GM19025 (cell line): ENCODE measurements at regions not wholly inside any gene's neighbourhood (a gene's known extent, or its start where the extent isn't known, plus 50 kb on each side); places are given as distances from the start of the nearest gene placed in this dataset.

ENCODE experiments used
- ATAC-seq: cut with Tn5 transposase; IDR thresholded peaks from one replicate; pipeline ENCODE4 v1.9.1; 2021; ENCODE audit warnings: mild to moderate bottlenecking, low read depth, moderate library complexity; ENCODE audit not compliant: unreplicated experiment

DNA sequence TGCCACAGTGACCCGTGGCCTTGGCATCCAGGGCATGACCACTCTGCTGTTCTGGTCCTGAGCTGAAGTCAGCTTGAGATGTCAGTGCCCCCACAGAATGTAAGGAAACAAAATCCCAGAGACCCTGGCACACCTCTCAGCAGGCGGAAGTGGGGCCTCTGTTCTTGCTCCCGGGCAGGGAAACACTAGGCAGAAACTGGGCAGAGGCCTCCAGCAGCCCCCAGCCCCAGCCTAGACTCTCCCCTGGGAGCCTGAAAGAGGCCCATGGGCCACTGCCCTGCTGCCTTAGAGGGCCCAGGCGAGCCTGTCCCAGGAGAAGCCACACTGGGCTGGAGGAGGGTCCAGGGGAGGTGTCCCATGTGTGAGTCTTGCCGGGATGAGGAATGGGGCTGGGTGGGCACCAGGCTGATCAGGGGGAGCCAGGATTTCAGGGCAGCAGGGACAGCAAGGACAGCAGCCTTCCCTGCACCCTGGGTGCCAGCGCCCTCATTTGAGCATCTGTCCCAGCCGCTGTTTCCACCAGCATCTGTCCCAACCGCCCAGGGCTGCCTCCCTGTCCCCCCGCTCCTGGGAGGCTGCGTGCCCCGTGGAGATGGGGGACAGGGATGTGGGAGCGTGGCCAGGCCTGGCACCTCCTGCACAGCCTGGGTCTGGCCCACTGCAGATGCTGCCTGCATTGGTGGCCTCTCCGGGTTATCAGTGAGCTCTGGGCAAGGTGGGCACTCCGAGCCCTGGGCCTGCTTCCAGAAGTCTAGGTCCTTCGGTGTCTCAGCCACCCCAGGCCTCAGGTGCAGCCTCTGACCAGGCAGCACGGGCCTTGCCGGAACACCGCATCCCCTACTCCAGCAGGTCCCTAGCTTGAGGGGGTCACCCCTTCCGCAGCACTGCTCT lies 1072.4 kb downstream of the BRD1 start:
- no peak for ATAC-seq

DNA sequence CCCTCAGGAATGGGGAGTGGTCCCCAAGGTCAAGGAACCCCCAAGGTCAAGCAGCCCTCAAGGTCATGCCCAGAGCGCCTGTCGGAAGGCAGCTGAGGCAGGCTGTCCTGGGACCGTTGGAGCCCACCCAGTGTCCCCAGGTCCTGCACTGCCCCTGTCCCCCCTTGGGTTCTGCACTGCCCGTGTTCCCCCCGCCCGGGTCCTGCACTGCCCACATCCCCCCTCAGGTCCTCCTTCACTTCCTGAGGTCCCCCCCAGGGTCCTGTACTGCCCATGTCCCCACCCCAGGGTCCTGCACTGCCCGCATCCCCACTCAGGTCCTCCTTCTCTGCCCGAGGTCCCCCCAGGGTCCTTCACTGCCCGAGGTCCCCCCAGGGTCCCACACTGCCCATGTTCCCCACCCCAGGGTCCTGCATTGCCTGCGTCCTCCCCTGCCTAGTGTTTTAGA lies 1073.0 kb downstream of the BRD1 start:
- no peak for ATAC-seq

DNA sequence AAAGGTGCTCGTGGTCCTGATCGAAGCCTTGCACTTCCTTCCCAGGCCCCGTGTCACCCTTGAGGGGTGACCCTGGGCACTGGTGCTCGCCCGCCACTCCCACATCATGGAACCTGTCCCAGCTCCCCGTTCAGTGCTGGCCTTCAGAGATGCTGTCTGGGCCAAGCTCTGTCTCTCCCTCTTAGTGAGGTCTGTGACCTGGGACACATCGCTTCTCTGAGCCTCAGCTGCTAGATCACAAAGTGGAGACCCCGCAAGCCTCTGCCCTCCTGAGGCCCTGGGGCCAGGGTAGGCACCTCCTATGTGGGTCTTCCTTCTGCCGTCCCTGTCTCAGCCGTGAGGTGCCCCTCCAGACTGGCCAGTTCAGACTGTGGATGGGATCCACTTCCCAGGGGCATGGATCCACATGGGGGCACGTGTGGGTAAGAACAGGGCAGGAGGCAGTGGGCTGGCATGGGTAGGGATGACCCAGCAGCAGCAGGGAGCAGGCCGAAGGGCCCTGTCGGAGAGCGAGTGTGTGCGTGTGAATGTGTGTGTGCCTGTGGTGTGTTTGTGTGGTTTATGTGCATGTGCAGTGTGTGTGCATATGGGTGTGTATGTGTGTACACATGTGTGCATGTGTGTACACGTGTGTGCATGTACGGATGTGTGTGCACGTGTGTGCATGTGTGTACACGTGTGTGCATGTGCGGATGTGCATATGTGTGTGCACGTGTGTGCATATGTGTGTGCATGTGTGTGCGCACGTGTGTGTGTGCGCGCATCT lies 1073.7 kb downstream of the BRD1 start:
- no peak for ATAC-seq

DNA sequence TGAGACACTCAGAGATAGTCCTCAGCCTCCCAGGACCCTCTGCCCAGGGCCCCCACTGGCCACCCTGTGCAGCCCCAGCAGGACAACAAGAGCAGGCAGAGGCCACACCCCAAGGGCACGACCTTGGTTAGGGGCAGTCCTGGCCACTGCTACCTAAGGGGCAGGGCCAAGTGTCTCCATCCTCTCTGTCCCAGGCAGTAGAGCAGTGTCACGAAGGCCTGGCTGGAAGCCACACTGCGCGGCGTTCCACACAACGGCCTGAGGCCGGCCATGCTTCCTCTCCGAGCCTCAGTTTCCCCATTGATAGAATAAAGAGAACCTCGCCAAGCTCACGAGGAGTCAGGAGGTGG lies 1074.3 kb downstream of the BRD1 start:
- no peak for ATAC-seq

DNA sequence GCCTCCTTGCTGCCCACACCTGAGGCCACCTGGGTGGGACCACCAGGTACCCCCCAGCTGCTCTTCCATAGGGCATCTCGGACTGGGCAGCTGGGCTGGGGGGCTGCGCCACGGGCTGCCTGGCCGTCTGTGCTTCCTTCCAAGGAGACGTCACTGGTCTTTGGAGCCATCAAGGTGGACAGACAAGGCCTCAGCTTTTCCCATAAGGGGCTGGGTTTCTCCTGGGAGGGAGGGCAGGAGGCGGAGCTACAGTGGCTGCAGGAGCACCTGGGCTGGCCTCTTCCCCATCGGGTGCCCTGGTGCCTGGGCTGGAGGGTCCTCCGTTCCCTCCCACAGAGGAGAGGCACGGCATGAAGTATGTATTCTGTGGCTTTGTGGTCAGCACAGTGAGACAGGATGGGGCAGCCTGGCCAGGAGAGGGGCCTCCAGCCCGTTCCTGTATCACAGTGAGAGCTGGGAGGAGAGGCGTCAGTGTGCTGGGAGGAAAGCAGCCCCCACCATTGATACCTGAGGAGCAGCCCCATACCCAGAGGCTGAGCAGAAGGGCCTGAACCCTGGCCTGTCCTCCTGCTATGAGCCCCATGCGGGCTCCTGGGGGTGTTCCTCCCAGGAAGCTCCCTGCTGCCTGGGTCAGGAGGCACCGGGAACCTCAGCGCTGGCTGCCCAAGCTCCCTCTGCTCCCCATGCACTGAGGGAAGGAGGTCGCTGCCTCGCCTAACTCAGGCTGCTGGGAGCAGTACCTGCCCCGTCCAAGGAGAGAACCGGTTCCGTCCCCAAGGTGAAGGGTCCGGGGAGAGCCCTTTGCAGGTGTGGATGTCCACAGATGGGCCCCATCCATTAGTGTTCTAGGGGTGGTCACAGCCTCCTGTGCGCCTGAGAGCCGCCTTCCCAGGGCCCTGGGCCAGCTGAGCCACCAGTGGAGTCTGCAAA lies 1075.0 kb downstream of the BRD1 start:
- no peak for ATAC-seq

DNA sequence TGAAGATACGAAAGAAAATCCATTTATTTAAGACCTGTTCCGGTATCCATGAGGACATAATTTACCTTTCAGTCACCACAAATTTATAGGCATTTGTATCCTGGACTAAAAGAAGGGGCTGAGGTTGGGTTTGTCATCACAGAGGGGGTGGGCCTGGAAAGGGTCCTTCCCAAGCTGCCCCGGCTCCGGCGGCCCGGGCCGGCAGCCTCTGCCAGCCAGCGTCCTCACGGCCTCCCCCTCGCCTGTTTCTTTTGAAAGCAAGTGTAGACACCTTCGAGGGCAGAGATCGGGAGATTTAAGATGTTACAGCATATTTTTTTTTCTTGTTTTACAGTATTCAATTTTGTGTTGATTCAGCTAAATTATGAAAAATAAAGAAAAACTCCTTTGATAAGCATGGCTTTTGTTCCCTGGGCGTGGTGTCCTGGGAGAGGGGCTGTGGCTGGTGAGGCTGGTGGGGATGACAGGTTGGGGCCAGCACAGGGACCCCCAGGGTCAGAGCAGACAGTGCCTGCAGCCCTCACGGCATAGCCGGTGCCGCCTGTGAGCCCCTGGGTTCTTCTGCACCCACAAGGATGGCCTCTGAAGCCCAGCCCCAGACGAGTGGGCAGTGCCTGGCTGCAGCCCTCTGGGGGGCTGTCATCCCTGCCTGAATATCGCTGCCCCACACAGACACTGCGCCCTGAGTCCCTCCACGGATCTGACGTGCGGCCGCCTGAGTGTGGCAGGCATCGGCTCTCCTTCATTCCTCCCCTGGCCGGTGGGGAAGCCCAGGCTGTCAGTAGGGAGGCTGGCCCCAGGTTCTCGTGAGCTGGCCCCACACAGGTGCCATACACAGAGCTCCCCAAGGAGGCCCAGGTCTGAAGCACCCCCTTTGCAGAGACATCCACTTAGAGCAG lies 1075.9 kb downstream of the BRD1 start:
- no peak for ATAC-seq

DNA sequence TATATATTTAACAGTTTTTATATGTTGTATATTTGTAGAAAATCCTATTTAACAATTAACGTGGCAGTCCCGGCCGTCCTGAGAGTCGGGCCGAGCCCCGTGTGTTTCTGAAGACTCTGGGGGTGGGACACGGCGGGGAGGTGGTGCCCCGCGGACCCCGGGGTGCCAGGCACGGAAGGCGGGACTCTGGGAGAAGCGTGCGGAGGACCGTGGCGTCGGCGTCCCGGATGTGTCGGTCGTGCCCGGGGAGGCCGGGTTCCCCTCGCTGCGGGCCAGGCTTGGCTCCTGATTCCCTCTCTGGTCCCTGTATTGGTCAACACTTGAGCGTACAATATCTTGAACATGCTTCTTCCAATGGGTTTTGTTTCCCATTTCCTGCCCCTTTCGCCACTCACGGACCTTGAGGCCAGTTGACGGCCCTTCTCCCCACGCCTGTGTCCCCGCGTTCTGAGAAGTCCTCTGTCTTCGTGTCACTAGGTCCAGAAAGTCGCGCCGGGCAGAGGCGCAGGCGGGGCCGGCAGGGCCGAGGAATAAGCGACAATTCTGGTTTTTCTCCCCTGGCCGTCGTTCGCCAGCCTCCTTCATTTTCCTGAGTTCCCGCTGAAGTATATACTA lies 1076.7 kb downstream of the BRD1 start:
- ATAC-seq: no peak

DNA sequence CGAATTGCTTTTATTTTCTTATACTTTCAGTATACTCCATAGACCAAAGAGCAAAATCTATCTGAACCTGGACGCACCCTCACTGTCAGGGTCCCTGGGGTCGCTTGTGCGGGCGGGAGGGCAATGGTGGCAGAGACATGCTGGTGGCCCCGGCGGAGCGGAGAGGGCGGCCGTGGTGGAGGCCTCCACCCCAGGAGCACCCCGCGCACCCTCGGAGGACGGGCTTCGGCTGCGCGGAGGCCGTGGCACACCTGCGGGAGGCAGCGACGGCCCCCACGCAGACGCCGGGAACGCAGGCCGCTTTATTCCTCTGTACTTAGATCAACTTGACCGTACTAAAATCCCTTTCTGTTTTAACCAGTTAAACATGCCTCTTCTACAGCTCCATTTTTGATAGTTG lies 1077.4 kb downstream of the BRD1 start:
- ATAC-seq: no peak

DNA sequence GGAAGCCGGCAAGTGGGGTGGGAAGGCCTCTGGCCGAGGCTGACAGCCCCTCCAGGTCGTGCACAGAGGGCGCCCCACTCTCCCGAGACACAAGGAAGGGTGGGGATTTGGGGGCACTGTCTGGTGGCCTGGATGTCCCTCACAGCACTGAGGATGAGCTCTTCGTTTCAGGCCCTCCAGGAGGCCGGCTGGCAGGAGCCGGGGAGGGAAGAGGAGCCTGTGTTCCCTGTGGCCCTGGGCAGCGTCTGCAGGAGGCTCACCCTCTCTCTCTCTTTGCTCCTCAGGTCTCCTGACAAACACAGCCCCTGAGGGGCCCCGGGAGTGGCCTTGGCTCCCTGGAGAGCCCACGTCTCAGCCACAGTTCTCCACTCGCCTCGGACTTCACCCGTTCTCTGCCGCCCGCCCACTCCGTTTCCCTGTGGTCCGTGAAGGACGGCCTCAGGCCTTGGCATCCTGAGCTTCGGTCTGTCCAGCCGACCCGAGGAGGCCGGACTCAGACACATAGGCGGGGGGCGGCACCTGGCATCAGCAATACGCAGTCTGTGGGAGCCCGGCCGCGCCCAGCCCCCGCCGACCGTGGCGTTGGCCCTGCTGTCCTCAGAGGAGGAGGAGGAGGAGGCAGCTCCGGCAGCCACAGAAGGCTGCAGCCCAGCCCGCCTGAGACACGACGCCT lies 1078.0 kb downstream of the BRD1 start:
- no peak for ATAC-seq

DNA sequence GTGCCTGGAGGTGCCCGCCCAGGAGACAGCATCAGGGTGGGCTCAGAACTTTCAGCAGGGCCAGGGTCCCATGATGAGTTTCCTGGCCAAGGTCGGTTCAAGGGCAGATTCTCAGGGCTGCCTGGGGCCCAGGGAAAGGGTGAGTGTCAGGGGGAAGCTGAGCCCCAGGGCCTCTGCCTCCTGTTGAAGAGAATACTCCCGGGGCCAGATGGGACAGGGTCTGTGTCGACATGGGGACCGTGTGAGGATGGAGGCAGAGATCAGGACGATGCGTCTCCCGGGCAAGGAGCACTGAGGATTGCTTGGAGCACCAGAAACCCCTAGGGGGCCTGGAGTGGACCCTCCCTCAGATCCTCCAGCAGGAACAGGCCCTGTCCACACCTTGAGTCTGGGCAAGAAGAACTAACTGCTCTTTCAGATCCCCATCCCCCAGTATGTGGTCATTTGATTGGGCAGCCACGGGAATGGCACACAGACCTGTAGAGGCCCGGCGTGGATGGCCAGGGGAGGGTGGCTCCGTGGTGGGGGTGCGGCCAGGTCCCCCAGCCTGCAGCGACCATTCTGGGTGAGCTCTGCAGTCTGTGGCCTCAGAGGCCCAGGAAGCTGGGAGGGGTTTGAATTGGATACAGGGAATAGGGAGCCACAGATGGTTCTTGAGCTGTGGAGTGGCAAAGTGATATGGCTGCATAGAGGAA lies 1078.7 kb downstream of the BRD1 start:
- ATAC-seq: no peak

DNA sequence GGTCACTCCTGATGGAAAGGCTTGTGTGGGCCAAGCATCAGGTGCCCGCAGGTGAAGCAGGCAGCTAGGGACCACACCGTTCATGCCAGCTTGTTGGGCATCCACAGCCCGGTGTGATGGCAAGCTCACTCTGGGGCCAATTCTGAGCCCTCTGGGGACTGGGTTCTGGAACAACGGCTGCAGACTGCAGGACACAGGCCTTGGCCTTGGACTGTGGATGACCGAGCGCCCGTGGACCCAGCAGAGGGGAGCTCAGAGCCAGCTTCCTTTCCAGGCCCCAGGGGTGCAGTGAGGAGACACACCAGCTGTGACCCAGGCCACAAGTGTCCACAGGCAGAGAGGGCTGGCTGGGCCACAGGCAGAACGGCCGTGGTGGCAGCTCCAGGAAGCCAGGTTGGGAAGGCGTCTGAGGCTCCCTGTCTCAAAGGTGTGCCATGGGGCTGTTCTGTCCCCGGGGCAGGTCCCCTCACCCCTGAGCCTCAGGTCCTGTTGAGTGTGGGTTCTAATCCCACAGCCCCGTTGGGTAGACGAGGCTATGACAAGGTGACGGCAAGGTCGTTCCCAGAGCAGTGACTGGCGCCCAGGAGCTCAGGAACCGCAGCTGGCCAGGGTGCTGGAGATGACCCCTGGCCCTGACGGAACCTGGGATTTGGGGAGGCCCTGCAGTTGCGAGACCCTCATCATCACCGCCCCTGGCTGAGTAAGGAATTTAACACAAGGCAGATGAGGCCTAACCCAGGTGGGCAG lies 1079.4 kb downstream of the BRD1 start:
- ATAC-seq: no peak

DNA sequence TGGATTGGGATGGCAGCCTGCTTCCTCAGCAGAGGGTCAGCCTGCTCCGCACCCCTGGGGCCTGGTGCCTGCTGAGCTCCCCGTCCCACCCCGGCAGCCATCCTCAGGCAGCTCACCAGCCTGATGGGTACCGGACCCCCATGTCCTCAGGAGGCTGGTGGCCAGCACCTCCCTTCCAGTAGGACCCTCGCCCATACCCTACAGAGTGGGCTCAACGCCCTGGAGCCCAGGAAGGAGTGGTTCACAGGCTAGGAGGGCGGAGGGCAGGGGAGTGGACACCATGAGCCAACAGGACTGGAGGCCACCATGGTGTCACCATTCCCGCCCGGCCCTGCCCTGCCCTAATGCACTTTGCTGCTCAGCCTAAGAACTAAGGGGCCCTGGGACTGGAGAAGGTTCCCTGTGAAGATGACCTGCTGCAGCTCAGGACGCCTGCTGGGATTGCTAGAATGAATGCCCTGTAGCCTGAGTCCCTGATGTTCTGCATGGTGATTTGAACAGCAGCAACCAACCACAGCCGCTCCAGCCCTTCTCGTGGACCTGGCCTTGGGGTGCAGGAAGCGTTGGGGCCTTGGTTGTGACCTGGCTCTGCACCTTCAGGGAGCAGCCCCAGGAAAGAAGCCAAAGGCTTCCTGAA lies 1080.8 kb downstream of the BRD1 start:
- ATAC-seq: no peak

DNA sequence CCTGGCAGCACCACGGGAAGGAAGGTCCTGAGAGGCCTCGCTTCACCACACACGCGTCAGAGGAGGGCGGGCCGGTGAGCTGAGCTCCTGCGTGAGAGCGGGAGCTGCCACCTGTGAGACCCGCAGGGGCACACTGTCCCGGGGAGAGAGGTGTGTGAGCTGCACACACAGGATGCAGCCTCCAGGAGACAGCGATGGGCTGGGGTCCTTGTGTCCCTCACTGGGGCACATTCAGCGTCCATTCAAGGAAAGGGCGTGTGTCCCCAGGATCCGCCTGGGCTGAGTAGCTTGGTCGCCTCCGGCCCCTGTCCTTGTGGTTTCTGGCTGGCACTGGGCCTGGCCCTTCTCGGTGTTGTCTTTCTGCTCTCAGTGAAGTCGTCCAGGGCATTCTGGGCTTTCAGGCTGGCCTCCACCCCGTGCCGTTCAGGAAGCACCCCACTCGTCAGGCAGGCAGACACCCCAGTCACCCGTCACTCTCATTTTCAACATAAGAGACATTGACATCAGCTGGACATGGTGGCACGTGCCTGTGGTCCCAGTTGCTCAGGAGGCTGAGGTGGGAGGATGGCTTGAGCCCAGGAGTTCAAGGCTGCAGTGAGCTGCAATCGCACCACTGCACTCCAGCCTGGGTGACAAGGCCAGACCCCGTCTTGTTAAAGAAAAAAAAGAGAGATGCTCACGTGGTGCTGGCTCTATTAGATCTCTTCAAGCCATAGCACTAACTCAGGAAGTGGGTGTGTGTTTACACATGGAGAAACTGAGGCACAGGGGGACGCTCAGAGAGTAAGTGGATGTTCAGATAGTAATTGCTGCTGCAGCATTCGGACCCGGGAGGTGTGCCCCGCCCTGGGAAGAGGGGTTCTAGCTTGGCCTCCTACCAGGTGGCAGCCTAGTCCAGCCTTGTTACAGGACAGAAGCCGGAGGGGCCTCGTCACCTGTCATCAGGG lies 1081.6 kb downstream of the BRD1 start:
- no peak for ATAC-seq

DNA sequence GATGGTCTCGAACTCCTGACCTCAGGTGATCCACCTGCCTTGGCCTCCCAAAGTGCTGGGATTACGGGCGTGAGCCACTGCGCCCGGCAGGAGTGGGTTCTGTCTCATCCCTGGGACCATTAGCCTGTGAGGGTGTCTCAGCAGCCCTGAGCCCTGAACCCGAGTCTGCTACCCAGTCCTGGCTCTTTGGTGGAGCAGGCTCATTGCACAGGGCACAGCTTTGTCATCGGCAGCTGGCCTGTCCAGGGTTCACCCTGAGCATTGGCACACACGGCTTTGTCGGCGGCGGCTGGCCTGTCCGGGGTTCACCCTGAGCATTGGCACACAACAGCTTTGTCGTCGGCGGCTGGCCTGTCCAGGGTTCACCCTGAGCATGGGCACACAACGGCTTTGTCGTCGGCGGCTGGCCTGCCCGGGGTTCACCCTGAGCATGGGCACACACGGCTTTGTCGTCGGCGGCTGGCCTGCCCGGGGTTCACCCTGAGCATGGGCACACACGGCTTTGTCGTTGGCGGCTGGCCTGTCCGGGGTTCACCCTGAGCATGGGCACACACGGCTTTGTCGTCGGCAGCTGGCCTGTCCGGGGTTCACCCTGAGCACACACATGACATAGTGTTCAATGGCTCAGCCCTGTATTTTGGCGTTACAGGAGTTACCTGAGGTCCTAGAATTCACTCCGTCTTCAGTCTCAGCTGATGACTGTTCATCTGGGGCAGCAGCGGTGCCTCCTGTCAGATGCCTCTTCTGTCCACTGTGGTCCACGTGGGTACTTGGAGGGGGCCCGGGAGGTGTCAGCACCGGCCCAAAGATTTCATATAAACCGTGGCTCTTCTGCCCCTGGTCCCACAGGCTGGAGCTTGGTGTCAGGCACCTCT lies 1082.5 kb downstream of the BRD1 start:
- no peak for ATAC-seq

DNA sequence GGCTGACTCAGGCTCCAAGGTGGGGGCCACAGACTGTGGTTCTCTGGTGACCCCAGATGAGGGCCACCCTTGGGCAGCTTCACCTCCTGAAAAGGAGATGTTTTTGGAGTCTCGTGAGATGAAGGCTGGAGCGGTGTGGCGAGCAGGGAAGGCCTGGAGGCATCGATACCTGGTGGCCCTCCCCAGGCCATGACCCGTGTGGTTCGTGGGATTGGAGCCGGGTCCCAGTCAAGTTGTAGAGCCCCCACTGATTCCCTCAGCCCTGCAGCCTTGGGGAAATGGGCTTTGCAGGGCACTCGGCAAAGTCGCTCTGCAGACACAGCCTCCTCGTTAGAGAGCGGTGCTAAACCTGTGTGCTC lies 1083.4 kb downstream of the BRD1 start:
- ATAC-seq: no peak
